Bronchial epithelial cell (primary cell): ENCODE measurements at regions not wholly inside any gene's neighbourhood (a gene's known extent, or its start where the extent isn't known, plus 50 kb on each side); places are given as distances from the start of the nearest gene placed in this dataset.

Source experiments
- DNase-seq: peaks from one replicate; pipeline ENCODE4 v3.0.0-alpha.2; 2010; ENCODE audit warnings: low read depth
- FAIRE-seq: peaks from 2 replicates; lab custom pipeline; 2011; peaks lifted over from hg19 to GRCh38; lab: Jason Lieb, UNC
- H3K27me3 ChIP-seq: 2 replicates; pipeline ENCODE4 v1.5.1; 2011; ENCODE audit warnings: low read length; ENCODE audit not compliant: control insufficient read depth, insufficient read depth
- H3K36me3 ChIP-seq: 2 replicates; pipeline ENCODE4 v1.5.1; 2011; ENCODE audit warnings: low read length; ENCODE audit not compliant: control insufficient read depth, insufficient read depth
- H3K4me3 ChIP-seq: 2 replicates; pipeline ENCODE4 v1.5.1; 2011; ENCODE audit warnings: mild to moderate bottlenecking, low read depth, low read length, control low read depth
- TF ChIP-seq, protein P1 (sequence below): IDR thresholded peaks from 2 replicates; pipeline ENCODE4 v1.5.1; 2011; ENCODE audit warnings: mild to moderate bottlenecking, moderate library complexity, low read length, control low read depth, inconsistent platforms; ENCODE audit not compliant: insufficient read depth, severe bottlenecking

GRCh38 chr2:234247453-234248180 is 197.1 kb downstream of the SPP2 start:
- FAIRE-seq (no peak), DNase-seq (no peak)
- no peaks in the 10 kb centered on the region for H3K27me3 ChIP-seq
- no peak overlapping the region for H3K4me3 ChIP-seq
- TF ChIP-seq, protein P1, sequence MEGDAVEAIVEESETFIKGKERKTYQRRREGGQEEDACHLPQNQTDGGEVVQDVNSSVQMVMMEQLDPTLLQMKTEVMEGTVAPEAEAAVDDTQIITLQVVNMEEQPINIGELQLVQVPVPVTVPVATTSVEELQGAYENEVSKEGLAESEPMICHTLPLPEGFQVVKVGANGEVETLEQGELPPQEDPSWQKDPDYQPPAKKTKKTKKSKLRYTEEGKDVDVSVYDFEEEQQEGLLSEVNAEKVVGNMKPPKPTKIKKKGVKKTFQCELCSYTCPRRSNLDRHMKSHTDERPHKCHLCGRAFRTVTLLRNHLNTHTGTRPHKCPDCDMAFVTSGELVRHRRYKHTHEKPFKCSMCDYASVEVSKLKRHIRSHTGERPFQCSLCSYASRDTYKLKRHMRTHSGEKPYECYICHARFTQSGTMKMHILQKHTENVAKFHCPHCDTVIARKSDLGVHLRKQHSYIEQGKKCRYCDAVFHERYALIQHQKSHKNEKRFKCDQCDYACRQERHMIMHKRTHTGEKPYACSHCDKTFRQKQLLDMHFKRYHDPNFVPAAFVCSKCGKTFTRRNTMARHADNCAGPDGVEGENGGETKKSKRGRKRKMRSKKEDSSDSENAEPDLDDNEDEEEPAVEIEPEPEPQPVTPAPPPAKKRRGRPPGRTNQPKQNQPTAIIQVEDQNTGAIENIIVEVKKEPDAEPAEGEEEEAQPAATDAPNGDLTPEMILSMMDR: no peak
- no peaks in the 10 kb centered on the region for H3K36me3 ChIP-seq

DNA sequence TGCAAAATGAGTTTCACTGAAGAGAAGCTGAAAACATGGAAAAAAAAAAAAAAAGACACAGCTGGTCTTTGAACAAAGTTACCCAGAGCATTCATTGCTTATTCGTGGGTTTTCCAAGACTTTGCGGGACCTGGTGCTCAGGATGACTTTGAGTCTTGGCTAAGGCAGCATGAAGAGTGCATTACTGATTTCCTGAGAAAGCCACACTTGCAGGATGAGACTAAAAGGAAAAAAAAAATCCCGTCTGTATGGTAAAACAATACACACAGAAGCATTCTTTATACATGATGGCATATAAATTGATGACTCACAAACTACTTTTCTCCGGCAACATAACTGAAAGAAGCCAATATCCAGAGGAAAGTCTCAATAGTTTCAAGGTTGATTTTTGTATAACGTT is 195.4 kb downstream of the SPP2 start:
- no peak for FAIRE-seq
- H3K27me3 ChIP-seq: no peaks in the 10 kb centered on the region
- no peak overlapping the region for H3K4me3 ChIP-seq
- TF ChIP-seq, protein P1: no peak
- H3K36me3 ChIP-seq: no peaks in the 10 kb centered on the region
- DNase-seq: peak; percentile 94

- FAIRE-seq: no peak
- Histone ChIP-seq H3K4me3 (no peak overlapping the region), H3K36me3 (no peaks in the 10 kb centered on the region), H3K27me3 (no peaks in the 10 kb centered on the region)
- TF ChIP-seq, protein P1: no peak
- peak; percentile 14 for DNase-seq
Observed at GRCh38 chr2:234243871-234244565, 193.5 kb downstream of the SPP2 start.

- no peaks in the 10 kb centered on the region for H3K27me3 ChIP-seq
- no peaks in the 10 kb centered on the region for H3K36me3 ChIP-seq
- TF ChIP-seq, protein P1: no peak
- H3K4me3 ChIP-seq: no peak overlapping the region
- FAIRE-seq (no peak), DNase-seq (no peak)
Observed at GRCh38 chr2:234242459-234242836, 191.9 kb downstream of the SPP2 start.

DNA sequence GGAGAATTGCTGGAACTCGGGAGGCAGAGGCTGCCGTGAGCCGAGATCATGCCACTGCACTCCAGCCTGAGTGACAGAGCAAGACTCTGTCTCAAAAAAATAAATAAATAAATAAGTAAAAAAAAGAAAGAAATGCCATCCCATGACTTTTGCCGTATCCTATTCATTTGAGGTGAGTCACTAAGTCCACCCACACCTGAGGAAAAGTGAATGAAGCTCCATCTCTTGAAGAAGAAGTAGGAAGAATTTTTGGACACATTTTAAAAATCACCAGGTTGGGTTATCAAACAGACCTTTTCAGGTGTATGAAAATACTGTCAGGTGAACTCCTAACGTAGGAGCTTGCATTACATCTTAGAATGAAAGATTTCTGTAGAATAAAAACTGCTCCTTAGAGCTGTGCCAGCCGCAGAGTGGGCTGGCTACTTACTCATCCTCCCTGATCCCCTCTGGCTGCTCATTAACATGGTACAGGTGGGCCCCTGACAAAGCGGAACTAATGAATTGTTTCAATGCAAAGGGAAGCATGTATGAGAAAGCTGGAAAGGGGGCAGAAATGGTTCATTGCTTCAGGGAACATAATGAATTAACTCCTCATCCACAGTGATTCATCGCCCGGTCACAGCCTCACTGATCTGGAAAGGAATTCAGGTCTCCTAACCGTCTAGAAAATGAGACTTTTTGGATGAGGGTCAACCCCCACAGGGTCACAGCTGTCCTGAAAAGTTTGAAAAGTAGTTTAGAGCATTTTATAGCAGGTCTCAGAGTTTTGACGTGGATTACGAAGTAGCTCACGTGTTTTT is 191.4 kb downstream of the SPP2 start:
- Histone ChIP-seq H3K4me3 (no peak overlapping the region), H3K27me3 (no peaks in the 10 kb centered on the region), H3K36me3 (no peaks in the 10 kb centered on the region)
- TF ChIP-seq, protein P1: no peak
- no peak for FAIRE-seq
- DNase-seq: peak; percentile 94
